ENCODE measurements at regions not wholly inside any gene's neighbourhood (a gene's known extent, or its start where the extent isn't known, plus 50 kb on each side); places are given as distances from the start of the nearest gene placed in this dataset.

DNA sequence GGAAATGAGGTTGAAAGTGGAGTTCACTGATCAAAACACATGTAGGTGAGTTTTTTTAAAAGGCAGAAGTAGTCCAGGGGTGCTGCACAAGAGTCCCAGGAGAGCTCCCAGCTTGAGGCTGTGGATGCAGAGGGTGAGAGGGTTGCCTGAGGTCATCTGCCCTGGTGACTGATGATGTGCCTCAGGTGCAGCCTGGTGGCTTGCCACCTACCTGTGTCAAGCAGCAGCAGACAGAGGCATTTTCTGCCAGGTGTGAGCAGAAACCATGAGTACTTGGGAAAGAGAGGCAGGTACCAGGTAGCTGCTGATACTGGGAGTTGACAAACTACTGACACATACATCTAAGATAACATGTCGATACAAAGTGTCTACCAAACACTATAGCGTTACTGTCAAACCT lies 92.5 kb downstream of the SCP2D1 start:
- TF ChIP-seq, protein P1, sequence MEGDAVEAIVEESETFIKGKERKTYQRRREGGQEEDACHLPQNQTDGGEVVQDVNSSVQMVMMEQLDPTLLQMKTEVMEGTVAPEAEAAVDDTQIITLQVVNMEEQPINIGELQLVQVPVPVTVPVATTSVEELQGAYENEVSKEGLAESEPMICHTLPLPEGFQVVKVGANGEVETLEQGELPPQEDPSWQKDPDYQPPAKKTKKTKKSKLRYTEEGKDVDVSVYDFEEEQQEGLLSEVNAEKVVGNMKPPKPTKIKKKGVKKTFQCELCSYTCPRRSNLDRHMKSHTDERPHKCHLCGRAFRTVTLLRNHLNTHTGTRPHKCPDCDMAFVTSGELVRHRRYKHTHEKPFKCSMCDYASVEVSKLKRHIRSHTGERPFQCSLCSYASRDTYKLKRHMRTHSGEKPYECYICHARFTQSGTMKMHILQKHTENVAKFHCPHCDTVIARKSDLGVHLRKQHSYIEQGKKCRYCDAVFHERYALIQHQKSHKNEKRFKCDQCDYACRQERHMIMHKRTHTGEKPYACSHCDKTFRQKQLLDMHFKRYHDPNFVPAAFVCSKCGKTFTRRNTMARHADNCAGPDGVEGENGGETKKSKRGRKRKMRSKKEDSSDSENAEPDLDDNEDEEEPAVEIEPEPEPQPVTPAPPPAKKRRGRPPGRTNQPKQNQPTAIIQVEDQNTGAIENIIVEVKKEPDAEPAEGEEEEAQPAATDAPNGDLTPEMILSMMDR (IDR thresholded peaks at IDR 0.05), result no peak
- no peak for TF ChIP-seq EZH2phosphoT487 (IDR thresholded peaks at IDR 0.05)
